Eye (tissue), 1 donor: ENCODE measurements at regions not wholly inside any gene's neighbourhood (a gene's known extent, or its start where the extent isn't known, plus 50 kb on each side); places are given as distances from the start of the nearest gene placed in this dataset.
A peak's percentile ranks its signal among the peaks of the same experiment; 100 is the strongest.

Source experiments
- DNase-seq: peaks from one replicate; pipeline ENCODE4 v3.0.0-alpha.2; 2015

- DNase-seq, result no peak
Measured at GRCh38 chr9:14424983-14425382, 111.0 kb upstream of the NFIB start.

GRCh38 chr9:14424289-14424688, 110.3 kb upstream of the NFIB start:
- peak; percentile 54 for DNase-seq

- DNase-seq, result no peak
Measured at GRCh38 chr9:14423815-14424261, 109.9 kb upstream of the NFIB start.

- DNase-seq, result no peak
Measured at GRCh38 chr9:14421291-14421690, 107.3 kb upstream of the NFIB start.

GRCh38 chr9:14418941-14419937, 105.3 kb upstream of the NFIB start:
- DNase-seq, result peak; percentile 81

- DNase-seq, result peak; percentile 67
Measured at GRCh38 chr9:14418301-14418940, 104.5 kb upstream of the NFIB start.

- no peak for DNase-seq
Measured at GRCh38 chr9:14417237-14417636, 103.3 kb upstream of the NFIB start.

- DNase-seq, result no peak
Measured at GRCh38 chr9:14415947-14416346, 102.0 kb upstream of the NFIB start.

- DNase-seq, result no peak
Measured at GRCh38 chr9:14413812-14414211, 99.9 kb upstream of the NFIB start.

- DNase-seq, result no peak
Measured at GRCh38 chr9:14412775-14413174, 98.8 kb upstream of the NFIB start.

GRCh38 chr9:14406463-14406862, 92.5 kb upstream of the NFIB start:
- no peak for DNase-seq

GRCh38 chr9:14405176-14405706, 91.3 kb upstream of the NFIB start:
- no peak for DNase-seq

GRCh38 chr9:14403081-14403480, 89.1 kb upstream of the NFIB start:
- DNase-seq, result no peak

GRCh38 chr9:14402583-14402982, 88.6 kb upstream of the NFIB start:
- no peak for DNase-seq

- DNase-seq, result no peak
Measured at GRCh38 chr9:14401911-14402310, 88.0 kb upstream of the NFIB start.

GRCh38 chr9:14400658-14400995, 86.7 kb upstream of the NFIB start:
- DNase-seq, result peak; percentile 53

- peak; percentile 11 for DNase-seq
Measured at GRCh38 chr9:14399756-14400657, 86.1 kb upstream of the NFIB start.

GRCh38 chr9:14398473-14398872, 84.5 kb upstream of the NFIB start:
- no peak for DNase-seq

GRCh38 chr9:14396171-14396570, 82.2 kb upstream of the NFIB start:
- DNase-seq, result no peak

GRCh38 chr9:14395317-14396082, 81.6 kb upstream of the NFIB start:
- DNase-seq, result peak; percentile 63

GRCh38 chr9:14393418-14393817, 79.5 kb upstream of the NFIB start:
- no peak for DNase-seq

GRCh38 chr9:14391620-14392019, 77.7 kb upstream of the NFIB start:
- no peak for DNase-seq
